Ovary (tissue), 7 donors: ENCODE measurements at regions not wholly inside any gene's neighbourhood (a gene's known extent, or its start where the extent isn't known, plus 50 kb on each side); places are given as distances from the start of the nearest gene placed in this dataset.

ENCODE experiments used
- DNase-seq, 5 donors: peaks; one replicate each; pipeline ENCODE4 v3.0.0-alpha.2; 2019 to 2020
- H3K27ac ChIP-seq, 2 donors: fragments of 200-600 bp; one replicate each; pipeline versions ENCODE4 v1.5.1 to v1.8.0; 2019 to 2022
- H3K27me3 ChIP-seq: fragments of 200-600 bp; one replicate; pipeline ENCODE4 v1.8.0; 2022
- H3K36me3 ChIP-seq: fragments of 200-600 bp; sonication (generic); one replicate; pipeline ENCODE4 v1.5.1; 2019
- H3K4me1 ChIP-seq: one replicate; pipeline ENCODE4 v1.8.1; 2013; ENCODE audit warnings: mild to moderate bottlenecking, moderate library complexity; ENCODE audit not compliant: insufficient read depth
- H3K4me3 ChIP-seq: fragments of 200-600 bp; sonication (generic); one replicate; pipeline ENCODE4 v1.5.1; 2017
- H3K9me3 ChIP-seq, 2 donors: fragments of 200-600 bp in 1 of 2; sonication (generic) in 1 of 2; one replicate each; pipeline versions ENCODE4 v1.5.1 to v1.8.1; 2013 to 2019; ENCODE audit warnings: mild to moderate bottlenecking in 1 of 2, moderate library complexity in 1 of 2
- CTCF ChIP-seq, 3 donors: fragments of 450-650 bp in 2 of 3; fragments of 200-600 bp in 1 of 3; IDR thresholded peaks; one replicate each; pipeline versions ENCODE4 v1.5.1 to v1.8.0; 2016 to 2022; ENCODE audit warnings: antibody characterized with exemption in 3 of 3, mild to moderate bottlenecking in 1 of 3
- EP300 ChIP-seq: sonication (generic); formaldehyde crosslinking; IDR thresholded peaks from one replicate; pipeline ENCODE4 v1.6.1; 2017; ENCODE audit warnings: antibody characterized with exemption
- POLR2A ChIP-seq: fragments of 450-650 bp; IDR thresholded peaks from one replicate; pipeline ENCODE4 v1.6.1; 2017; ENCODE audit warnings: antibody characterized with exemption, mild to moderate bottlenecking, moderate library complexity
- WGBS, 3 donors: extraction: QIAGEN DNeasy Blood & Tissue Kit in 1 of 3; methylation state at CpG; one replicate each; pipeline versions ENCODE4 v1.1.5 to v1.1.7; 2013 to 2017; 5-methylcytosine and 5-hydroxymethylcytosine counted together
- intact Hi-C, 4 donors: fragments of 100-400 bp; cut with DNase I; formaldehyde crosslinking; loops; one replicate each; pipeline versions ENCODE4 v1.11.0 to v1.15.1; 2022 to 2023
- donor health status: DM: no; HTN: no; CAD: no; lungs with moderate emphysema.
- donor health status: DM: no; HTN: no; CAD: no.
- donor health status: Bipolar disorder and iron deficiency.
- donor health status: DM: no; HTN: no; CAD: no.
- donor health status: DM: yes; HTN: yes; CAD: no.

DNA sequence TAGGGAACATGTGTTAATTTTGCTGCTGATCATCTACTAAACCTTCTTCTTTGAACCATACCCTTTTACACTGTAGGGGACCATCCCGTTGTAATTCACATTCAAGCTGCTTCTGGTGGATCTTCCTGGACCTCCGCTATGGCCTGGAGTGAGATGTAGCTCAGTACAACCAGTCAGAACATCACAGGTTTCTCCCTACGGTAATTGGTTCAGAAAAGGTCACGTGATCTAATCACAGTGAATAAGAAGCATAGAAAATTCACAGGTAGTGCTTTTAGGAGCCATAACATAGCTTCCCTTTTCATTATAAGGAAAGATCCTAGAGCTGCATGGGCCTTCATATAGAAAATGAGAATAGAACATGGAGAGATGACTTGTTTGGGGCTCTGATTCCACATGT is 320.8 kb upstream of the PDZRN3 start:
- no peak for TF ChIP-seq CTCF (IDR thresholded peaks at IDR 0.05)
- TF ChIP-seq POLR2A = no peak
- no peak for TF ChIP-seq EP300
- WGBS, 3 donors = 87 to 94% (median 91%) methylated on average over 4 of the region's 4 CpGs
- Histone ChIP-seq H3K4me1 (no peaks in the 10 kb centered on the region), H3K27me3 (no peaks in the 10 kb centered on the region), H3K4me3 (no peak overlapping the region), H3K27ac (no peak overlapping the region), H3K9me3 (no peaks in the 10 kb centered on the region), H3K36me3 (no peaks in the 10 kb centered on the region)
- no peak for DNase-seq
- intact Hi-C loops = no loop called here

GRCh38 chr3:73939985-73940384 is 315.2 kb upstream of the PDZRN3 start:
- H3K9me3 ChIP-seq = no peaks in the 10 kb centered on the region
- H3K27me3 ChIP-seq = no peaks in the 10 kb centered on the region
- no peaks in the 10 kb centered on the region for H3K4me1 ChIP-seq
- H3K4me3 ChIP-seq = no peak overlapping the region
- no peak for DNase-seq
- intact Hi-C loops = no loop called here
- TF ChIP-seq CTCF (IDR thresholded peaks at IDR 0.05) (no peak), POLR2A (no peak), EP300 (no peak)
- no peak overlapping the region for H3K27ac ChIP-seq
- no peaks in the 10 kb centered on the region for H3K36me3 ChIP-seq

- Histone ChIP-seq H3K4me1 (no peaks in the 10 kb centered on the region), H3K4me3 (no peak overlapping the region), H3K27ac (no peak overlapping the region), H3K9me3 (no peaks in the 10 kb centered on the region), H3K36me3 (no peaks in the 10 kb centered on the region), H3K27me3 (no peaks in the 10 kb centered on the region)
- 53 to 73% (median 62%) methylated on average over 3 of the region's 3 CpGs for WGBS, 3 donors
- no peak for DNase-seq
- intact Hi-C loops = no loop called here
- TF ChIP-seq CTCF (IDR thresholded peaks at IDR 0.05) (no peak), POLR2A (no peak), EP300 (no peak)
These were observed 308.8 kb upstream of the PDZRN3 start for GRCh38 chr3:73933585-73933984.

GRCh38 chr3:73927203-73927570 is 302.4 kb upstream of the PDZRN3 start:
- no peak for DNase-seq
- no peak overlapping the region for H3K4me3 ChIP-seq
- no peaks in the 10 kb centered on the region for H3K4me1 ChIP-seq
- no peaks in the 10 kb centered on the region for H3K36me3 ChIP-seq
- H3K27ac ChIP-seq = no peak overlapping the region
- intact Hi-C loops = no loop called here
- 46 to 65% (median 57%) methylated on average over 4 of the region's 4 CpGs for WGBS, 3 donors
- no peaks in the 10 kb centered on the region for H3K27me3 ChIP-seq
- TF ChIP-seq CTCF (IDR thresholded peaks at IDR 0.05) = no peak
- no peak for TF ChIP-seq EP300
- TF ChIP-seq POLR2A = no peak
- H3K9me3 ChIP-seq = no peaks in the 10 kb centered on the region
